Neural cell (in vitro differentiated cells): ENCODE measurements at regions not wholly inside any gene's neighbourhood (a gene's known extent, or its start where the extent isn't known, plus 50 kb on each side); places are given as distances from the start of the nearest gene placed in this dataset.

Experiments used
- H2AFZ ChIP-seq: fragments of 200-600, 300-800 bp; sonication (generic), shearing (Covaris generic); 2 replicates; pipeline ENCODE4 v1.6.0; 2014; ENCODE audit warnings: low read depth, mild to moderate bottlenecking, antibody characterized with exemption, low read length, moderate library complexity
- H3F3A ChIP-seq: fragments of 200-600 bp; shearing (Covaris generic); 2 replicates; pipeline ENCODE4 v1.6.1; 2016; ENCODE audit warnings: mild to moderate bottlenecking, moderate library complexity, mixed read lengths, antibody characterized with exemption, low read length; ENCODE audit not compliant: insufficient read depth, poor library complexity, severe bottlenecking
- H3K27ac ChIP-seq: fragments of 200-600, 300-800 bp; sonication (generic), shearing (Covaris generic); 2 replicates; pipeline ENCODE4 v1.5.1; 2014; ENCODE audit warnings: mild to moderate bottlenecking, low read length, moderate library complexity
- H3K27me3 ChIP-seq: fragments of 300-800, 200-600 bp; sonication (generic), shearing (Covaris generic); 2 replicates; pipeline ENCODE4 v1.6.0; 2014; ENCODE audit warnings: mild to moderate bottlenecking, low read depth, low read length, moderate library complexity; ENCODE audit not compliant: insufficient read depth
- H3K36me3 ChIP-seq: fragments of 300-800, 200-600 bp; sonication (generic), shearing (Covaris generic); 2 replicates; pipeline ENCODE4 v1.5.1; 2014; ENCODE audit warnings: mild to moderate bottlenecking, antibody characterized with exemption, low read length, moderate library complexity; ENCODE audit not compliant: insufficient read depth
- H3K4me2 ChIP-seq: fragments of 300-800, 200-600 bp; sonication (generic), shearing (Covaris generic); 2 replicates; pipeline ENCODE4 v1.6.0; 2014; ENCODE audit warnings: mild to moderate bottlenecking, low read length
- H3K4me3 ChIP-seq: fragments of 300-800, 200-600 bp; sonication (generic), shearing (Covaris generic); 2 replicates; pipeline ENCODE4 v1.5.1; 2014; ENCODE audit warnings: mild to moderate bottlenecking, low read length, moderate library complexity
- H3K79me2 ChIP-seq: fragments of 200-600 bp; shearing (Covaris generic); replicated peaks from 2 replicates; pipeline ENCODE4 v1.6.0; 2014; ENCODE audit warnings: mild to moderate bottlenecking, low read length, moderate library complexity; ENCODE audit not compliant: insufficient read depth
- H3K9ac ChIP-seq: fragments of 300-800, 200-600 bp; sonication (generic), shearing (Covaris generic); 2 replicates; pipeline ENCODE4 v1.6.1; 2016; ENCODE audit warnings: mild to moderate bottlenecking, low read length, mixed read lengths
- H3K9me2 ChIP-seq: fragments of 200-600 bp; shearing (Covaris generic); 2 replicates; pipeline ENCODE4 v1.6.1; 2016; ENCODE audit warnings: mild to moderate bottlenecking, low read length, mixed read lengths; ENCODE audit not compliant: insufficient read depth
- H3K9me3 ChIP-seq: fragments of 200-600, 300-800 bp; sonication (generic), shearing (Covaris generic); 2 replicates; pipeline ENCODE4 v1.6.1; 2016; ENCODE audit warnings: mild to moderate bottlenecking, mixed run types, low read length, moderate library complexity, mixed read lengths
- H4K20me1 ChIP-seq: fragments of 200-600 bp; shearing (Covaris generic); 2 replicates; pipeline ENCODE4 v1.6.1; 2016; ENCODE audit warnings: mild to moderate bottlenecking, mixed run types; ENCODE audit not compliant: insufficient read depth
- CTCF ChIP-seq: fragments of 450-650 bp; IDR thresholded peaks from 2 replicates; pipeline ENCODE4 v1.5.1; 2014; ENCODE audit warnings: antibody characterized with exemption, mild to moderate bottlenecking, moderate library complexity; ENCODE audit not compliant: poor library complexity, severe bottlenecking
- EP300 ChIP-seq: fragments of 450-650 bp; conservative IDR thresholded peaks from 2 replicates; pipeline ENCODE4 v1.6.1; 2014; ENCODE audit warnings: antibody characterized with exemption, mild to moderate bottlenecking, moderate library complexity; ENCODE audit not compliant: poor library complexity, severe bottlenecking
- EZH2 ChIP-seq: fragments of 200-600, 300-800 bp; shearing (Covaris generic), sonication (generic); IDR thresholded peaks from 2 replicates; pipeline ENCODE4 v1.6.1; 2014; ENCODE audit warnings: antibody characterized with exemption, low read length, borderline replicate concordance, mild to moderate bottlenecking; ENCODE audit not compliant: insufficient read depth, poor library complexity, severe bottlenecking
- MXI1 ChIP-seq: fragments of 450-650 bp; conservative IDR thresholded peaks from 2 replicates; pipeline ENCODE4 v1.6.1; 2014; ENCODE audit warnings: antibody characterized with exemption, mild to moderate bottlenecking; ENCODE audit not compliant: poor library complexity, severe bottlenecking
- POLR2AphosphoS5 ChIP-seq: IDR thresholded peaks from 2 replicates; pipeline ENCODE4 v1.6.1; 2012
- RAD21 ChIP-seq: fragments of 450-650 bp; conservative IDR thresholded peaks from 2 replicates; pipeline ENCODE4 v1.6.1; 2014; ENCODE audit warnings: antibody characterized with exemption, mild to moderate bottlenecking, moderate library complexity
- REST ChIP-seq: IDR thresholded peaks from 2 replicates; pipeline ENCODE4 v1.6.1; 2012; ENCODE audit warnings: borderline replicate concordance
- SMC3 ChIP-seq: fragments of 450-650 bp; conservative IDR thresholded peaks from 2 replicates; pipeline ENCODE4 v1.6.1; 2014; ENCODE audit warnings: antibody characterized with exemption, mild to moderate bottlenecking, moderate library complexity; ENCODE audit not compliant: poor library complexity
- TAF1 ChIP-seq: IDR thresholded peaks from 2 replicates; pipeline ENCODE4 v1.6.1; 2012; ENCODE audit warnings: low read depth

GRCh38 chr2:192577706-192578105, 383.0 kb upstream of the TMEFF2 start:
- TF ChIP-seq POLR2AphosphoS5 = no peak
- no peak for TF ChIP-seq EP300
- TF ChIP-seq RAD21 = no peak
- TF ChIP-seq TAF1 = no peak
- TF ChIP-seq SMC3 = no peak
- TF ChIP-seq REST = no peak
- TF ChIP-seq CTCF = no peak
- TF ChIP-seq MXI1 = no peak
- TF ChIP-seq EZH2 = no peak
- H3K36me3 ChIP-seq = no peaks in the 10 kb centered on the region
- H3K27me3 ChIP-seq = no peaks in the 10 kb centered on the region
- no peaks in the 10 kb centered on the region for H4K20me1 ChIP-seq
- H3K9ac ChIP-seq = no peak overlapping the region
- H3K9me3 ChIP-seq = no peaks in the 10 kb centered on the region
- H3K27ac ChIP-seq = no peak overlapping the region
- no peaks in the 10 kb centered on the region for H3K79me2 ChIP-seq
- H3F3A ChIP-seq = no peaks in the 10 kb centered on the region
- no peaks in the 10 kb centered on the region for H3K9me2 ChIP-seq
- H2AFZ ChIP-seq = no peak overlapping the region
- H3K4me2 ChIP-seq = peak overlapping the region; percentile 58
- no peak overlapping the region for H3K4me3 ChIP-seq

GRCh38 chr2:192574552-192574951, 379.8 kb upstream of the TMEFF2 start:
- no peak overlapping the region for H3K4me2 ChIP-seq
- no peak overlapping the region for H3K27ac ChIP-seq
- no peaks in the 10 kb centered on the region for H3K79me2 ChIP-seq
- H3K9me2 ChIP-seq = no peaks in the 10 kb centered on the region
- H3K27me3 ChIP-seq = no peaks in the 10 kb centered on the region
- no peaks in the 10 kb centered on the region for H3K9me3 ChIP-seq
- H2AFZ ChIP-seq = no peak overlapping the region
- no peaks in the 10 kb centered on the region for H4K20me1 ChIP-seq
- H3K36me3 ChIP-seq = no peaks in the 10 kb centered on the region
- H3K9ac ChIP-seq = no peak overlapping the region
- no peak overlapping the region for H3K4me3 ChIP-seq
- TF ChIP-seq TAF1 (no peak), MXI1 (no peak), POLR2AphosphoS5 (no peak), EP300 (no peak), CTCF (no peak), RAD21 (no peak), REST (no peak), EZH2 (no peak), SMC3 (no peak)
- no peaks in the 10 kb centered on the region for H3F3A ChIP-seq
